OCI-LY1 (cell line): ENCODE measurements at regions not wholly inside any gene's neighbourhood (a gene's known extent, or its start where the extent isn't known, plus 50 kb on each side); places are given as distances from the start of the nearest gene placed in this dataset.

Experiments
- H2AFZ ChIP-seq: fragments of 200-600 bp; sonication (generic), shearing (Covaris generic); 2 replicates; pipeline ENCODE4 v1.6.0; 2014; ENCODE audit warnings: antibody characterized with exemption, mild to moderate bottlenecking, low read length
- H3F3A ChIP-seq: fragments of 200-600 bp; sonication (generic), shearing (Covaris generic); 2 replicates; pipeline ENCODE4 v1.6.0; 2014; ENCODE audit warnings: mild to moderate bottlenecking, antibody characterized with exemption, low read length, moderate library complexity; ENCODE audit not compliant: insufficient read depth
- H3K27ac ChIP-seq: fragments of 200-600 bp; sonication (generic); 2 replicates; pipeline ENCODE4 v1.5.1; 2014; ENCODE audit warnings: low read length, mixed run types, mild to moderate bottlenecking, low read depth; ENCODE audit not compliant: poor library complexity, severe bottlenecking
- H3K27me3 ChIP-seq: fragments of 200-600 bp; sonication (generic); 2 replicates; pipeline ENCODE4 v1.6.0; 2014; ENCODE audit warnings: antibody characterized with exemption, mild to moderate bottlenecking, low read length, moderate library complexity; ENCODE audit not compliant: insufficient read depth
- H3K36me3 ChIP-seq: fragments of 200-600 bp; sonication (generic); 2 replicates; pipeline ENCODE4 v1.6.1; 2014; ENCODE audit warnings: mild to moderate bottlenecking, antibody characterized with exemption, low read length, moderate library complexity, mixed read lengths; ENCODE audit not compliant: insufficient read depth
- H3K4me1 ChIP-seq: fragments of 200-600 bp; sonication (generic); 2 replicates; pipeline ENCODE4 v1.5.1; 2014; ENCODE audit warnings: mild to moderate bottlenecking, low read length, moderate library complexity; ENCODE audit not compliant: insufficient read depth, severe bottlenecking
- H3K4me2 ChIP-seq: fragments of 200-600 bp; sonication (generic), shearing (Covaris generic); 2 replicates; pipeline ENCODE4 v1.6.1; 2014; ENCODE audit warnings: low read length
- H3K4me3 ChIP-seq: fragments of 200-600 bp; sonication (generic); 2 replicates; pipeline ENCODE4 v1.5.1; 2014; ENCODE audit warnings: low read length, low read depth, mild to moderate bottlenecking, mixed read lengths; ENCODE audit not compliant: poor library complexity, severe bottlenecking
- H3K79me2 ChIP-seq: fragments of 200-600 bp; shearing (Covaris generic); 2 replicates; pipeline ENCODE4 v1.6.1; 2016; ENCODE audit warnings: mixed run types, low read length, mixed read lengths; ENCODE audit not compliant: insufficient read depth
- H3K9ac ChIP-seq: fragments of 200-600 bp; sonication (generic), shearing (Covaris generic); 2 replicates; pipeline ENCODE4 v1.6.1; 2014; ENCODE audit warnings: mild to moderate bottlenecking, low read length, mixed read lengths
- H3K9me2 ChIP-seq: fragments of 200-600 bp; sonication (generic), shearing (Covaris generic); 2 replicates; pipeline ENCODE4 v1.6.1; 2014; ENCODE audit warnings: low read depth, mild to moderate bottlenecking, low read length, mixed read lengths
- H3K9me3 ChIP-seq: fragments of 200-600 bp; shearing (Covaris generic); 2 replicates; pipeline ENCODE4 v1.6.1; 2014; ENCODE audit warnings: low read length, mixed read lengths
- H4K20me1 ChIP-seq: fragments of 200-600 bp; sonication (generic), shearing (Covaris generic); 2 replicates; pipeline ENCODE4 v1.6.0; 2016; ENCODE audit warnings: mild to moderate bottlenecking, low read length; ENCODE audit not compliant: insufficient read depth
- EZH2 ChIP-seq: fragments of 200-600 bp; sonication (generic), shearing (Covaris generic); IDR thresholded peaks from 2 replicates; pipeline ENCODE4 v1.8.0; 2017; ENCODE audit warnings: borderline replicate concordance, mixed run types, mild to moderate bottlenecking, antibody characterized with exemption, low read length, moderate library complexity, mixed read lengths
- TF ChIP-seq, protein P1 (sequence below): fragments of 200-600 bp; sonication (generic), shearing (Covaris generic); IDR thresholded peaks from 2 replicates; pipeline ENCODE4 v1.5.1; 2017; ENCODE audit warnings: mild to moderate bottlenecking, antibody characterized with exemption, low read length, moderate library complexity, mixed read lengths

DNA sequence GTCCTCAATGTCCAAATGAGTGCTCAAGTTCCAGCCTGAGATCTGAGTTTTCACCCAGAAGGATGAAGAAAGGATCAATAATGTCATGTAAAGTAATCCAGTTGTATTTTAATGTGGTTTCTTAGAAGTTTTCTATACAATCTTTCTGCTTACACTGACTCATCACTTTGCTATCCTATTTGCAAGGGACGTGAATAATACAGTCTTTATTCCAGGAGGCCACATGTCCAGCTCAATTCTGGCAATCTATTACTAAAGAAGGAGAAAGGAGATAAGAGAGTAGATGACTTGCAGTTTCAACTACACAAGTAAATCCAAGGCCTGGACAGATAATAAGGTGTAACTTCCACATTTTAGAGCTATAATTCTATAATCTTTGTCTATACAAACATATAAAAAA, 601.1 kb upstream of the SETBP1 start:
- Histone ChIP-seq H3K4me1 (no peaks in the 10 kb centered on the region), H2AFZ (no peak overlapping the region), H3K9ac (no peak overlapping the region), H3K4me3 (no peak overlapping the region), H3K36me3 (no peaks in the 10 kb centered on the region), H3F3A (peaks cover 5% of the 10 kb centered on the region; the same call in 1 of the 2 replicates), H3K79me2 (no peaks in the 10 kb centered on the region), H3K27me3 (no peaks in the 10 kb centered on the region), H3K27ac (no peak overlapping the region), H4K20me1 (no peaks in the 10 kb centered on the region), H3K4me2 (no peak overlapping the region), H3K9me2 (no peaks in the 10 kb centered on the region), H3K9me3 (no peaks in the 10 kb centered on the region)
- no peak for TF ChIP-seq EZH2
- TF ChIP-seq, protein P1, sequence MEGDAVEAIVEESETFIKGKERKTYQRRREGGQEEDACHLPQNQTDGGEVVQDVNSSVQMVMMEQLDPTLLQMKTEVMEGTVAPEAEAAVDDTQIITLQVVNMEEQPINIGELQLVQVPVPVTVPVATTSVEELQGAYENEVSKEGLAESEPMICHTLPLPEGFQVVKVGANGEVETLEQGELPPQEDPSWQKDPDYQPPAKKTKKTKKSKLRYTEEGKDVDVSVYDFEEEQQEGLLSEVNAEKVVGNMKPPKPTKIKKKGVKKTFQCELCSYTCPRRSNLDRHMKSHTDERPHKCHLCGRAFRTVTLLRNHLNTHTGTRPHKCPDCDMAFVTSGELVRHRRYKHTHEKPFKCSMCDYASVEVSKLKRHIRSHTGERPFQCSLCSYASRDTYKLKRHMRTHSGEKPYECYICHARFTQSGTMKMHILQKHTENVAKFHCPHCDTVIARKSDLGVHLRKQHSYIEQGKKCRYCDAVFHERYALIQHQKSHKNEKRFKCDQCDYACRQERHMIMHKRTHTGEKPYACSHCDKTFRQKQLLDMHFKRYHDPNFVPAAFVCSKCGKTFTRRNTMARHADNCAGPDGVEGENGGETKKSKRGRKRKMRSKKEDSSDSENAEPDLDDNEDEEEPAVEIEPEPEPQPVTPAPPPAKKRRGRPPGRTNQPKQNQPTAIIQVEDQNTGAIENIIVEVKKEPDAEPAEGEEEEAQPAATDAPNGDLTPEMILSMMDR: no peak

DNA sequence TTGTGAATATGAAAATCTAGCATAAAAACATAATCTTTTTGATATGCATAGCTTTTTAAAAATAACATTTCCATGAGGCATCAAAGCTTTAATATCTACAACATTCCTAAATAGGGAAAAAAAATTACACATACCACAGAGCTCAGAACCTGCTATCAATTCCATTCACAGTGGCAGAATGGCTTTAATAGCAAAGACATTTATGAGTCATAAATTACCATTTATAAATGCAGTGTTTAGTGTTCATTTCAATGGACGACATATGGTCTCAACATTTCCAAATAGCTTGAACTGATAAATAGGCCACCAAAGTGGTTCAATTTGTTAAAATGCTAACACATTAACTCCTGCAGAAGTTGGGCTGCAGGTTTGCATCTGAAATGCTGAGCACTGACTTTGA, 600.6 kb upstream of the SETBP1 start:
- Histone ChIP-seq H3K4me1 (no peaks in the 10 kb centered on the region), H3K4me2 (no peak overlapping the region), H3K27ac (no peak overlapping the region), H4K20me1 (no peaks in the 10 kb centered on the region), H3K9ac (no peak overlapping the region), H2AFZ (no peak overlapping the region), H3K9me3 (no peaks in the 10 kb centered on the region), H3K9me2 (no peaks in the 10 kb centered on the region), H3F3A (peaks cover 5% of the 10 kb centered on the region; the same call in 1 of the 2 replicates), H3K79me2 (no peaks in the 10 kb centered on the region), H3K36me3 (no peaks in the 10 kb centered on the region), H3K27me3 (no peaks in the 10 kb centered on the region), H3K4me3 (no peak overlapping the region)
- TF ChIP-seq, protein P1: no peak
- TF ChIP-seq EZH2: no peak

DNA sequence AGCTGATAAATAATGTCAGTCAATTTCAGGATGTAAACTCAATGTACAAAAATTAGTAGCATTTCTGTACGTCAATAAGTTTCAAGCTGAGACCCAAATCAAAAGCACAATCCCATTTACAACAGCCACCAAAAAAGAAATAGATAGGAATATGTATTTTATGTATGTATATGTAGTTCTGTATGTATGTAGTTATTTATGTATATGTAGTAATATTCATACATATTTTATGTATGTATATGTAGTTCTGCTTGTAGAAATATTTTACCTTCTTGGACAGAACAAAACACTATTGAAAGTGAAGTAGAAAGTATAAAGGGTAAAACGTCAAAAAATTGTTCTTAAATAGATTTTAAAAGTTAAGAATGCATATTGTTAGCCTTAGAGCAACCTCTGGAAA, 591.0 kb upstream of the SETBP1 start:
- Histone ChIP-seq H4K20me1 (no peaks in the 10 kb centered on the region), H3K4me1 (no peaks in the 10 kb centered on the region), H3F3A (no peaks in the 10 kb centered on the region), H3K9ac (no peak overlapping the region), H3K4me2 (no peak overlapping the region), H3K9me3 (no peaks in the 10 kb centered on the region), H3K27me3 (no peaks in the 10 kb centered on the region), H3K36me3 (no peaks in the 10 kb centered on the region), H3K79me2 (no peaks in the 10 kb centered on the region), H3K27ac (no peak overlapping the region), H3K9me2 (no peaks in the 10 kb centered on the region), H2AFZ (no peak overlapping the region), H3K4me3 (no peak overlapping the region)
- TF ChIP-seq, protein P1: no peak
- TF ChIP-seq EZH2: no peak
